GM20000 (cell line): ENCODE measurements at regions not wholly inside any gene's neighbourhood (a gene's known extent, or its start where the extent isn't known, plus 50 kb on each side); places are given as distances from the start of the nearest gene placed in this dataset.

ENCODE experiments used
- DNase-seq: peaks from one replicate; pipeline ENCODE4 v3.0.0; 2012; ENCODE audit warnings: low spot score
- CTCF ChIP-seq: IDR thresholded peaks from 2 replicates; pipeline ENCODE4 v1.5.1; 2012; ENCODE audit warnings: mild to moderate bottlenecking, control low read depth; ENCODE audit errors: extremely low read depth, missing control alignments

- TF ChIP-seq CTCF: no peak
- no peak for DNase-seq
Observed at GRCh38 chr7:81273601-81274397, 354.9 kb upstream of the SEMA3C start.

- TF ChIP-seq CTCF: no peak
- no peak for DNase-seq
Observed at GRCh38 chr7:81272176-81272575, 353.3 kb upstream of the SEMA3C start.

DNA sequence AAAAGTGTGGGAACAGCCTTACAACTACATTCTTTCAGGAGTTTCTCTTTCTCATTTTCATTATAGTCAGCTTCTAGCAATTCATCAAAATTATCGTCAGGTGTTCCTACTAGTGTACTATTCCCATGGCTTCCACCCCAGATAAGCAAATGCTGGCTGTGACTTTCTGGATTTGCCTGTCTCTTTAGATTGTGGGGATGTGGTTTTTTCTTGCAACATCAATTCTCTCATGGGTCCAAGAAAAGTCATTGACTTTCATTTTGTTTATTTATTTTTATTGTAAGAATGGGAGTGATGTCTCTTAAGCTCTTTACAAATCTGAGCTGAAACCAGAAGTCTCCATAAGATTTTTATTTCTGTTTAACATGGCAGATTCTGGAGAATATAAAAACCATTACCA, 349.7 kb upstream of the SEMA3C start:
- no peak for DNase-seq
- no peak for TF ChIP-seq CTCF

- no peak for DNase-seq
- TF ChIP-seq CTCF: no peak
Observed at GRCh38 chr7:81267508-81267907, 348.7 kb upstream of the SEMA3C start.

DNA sequence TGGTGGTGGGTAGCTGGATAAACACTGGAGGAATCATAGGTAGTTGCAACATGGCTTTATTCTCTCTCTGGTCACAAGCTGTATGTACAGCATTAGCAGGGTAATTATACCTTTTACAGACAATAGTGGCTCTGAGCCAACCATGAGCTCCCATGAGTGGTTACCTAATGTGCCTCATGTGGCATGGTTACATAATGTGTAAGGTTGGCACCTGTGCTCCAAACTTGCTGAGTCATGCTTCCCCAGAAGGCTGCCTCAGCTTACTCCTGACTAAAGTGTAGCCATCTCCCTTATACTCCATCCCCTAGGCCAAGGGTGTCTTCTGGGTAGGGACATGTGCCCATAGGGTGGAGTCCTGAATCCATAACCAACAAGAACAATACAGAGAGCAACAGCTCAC, 345.3 kb upstream of the SEMA3C start:
- no peak for TF ChIP-seq CTCF
- no peak for DNase-seq

DNA sequence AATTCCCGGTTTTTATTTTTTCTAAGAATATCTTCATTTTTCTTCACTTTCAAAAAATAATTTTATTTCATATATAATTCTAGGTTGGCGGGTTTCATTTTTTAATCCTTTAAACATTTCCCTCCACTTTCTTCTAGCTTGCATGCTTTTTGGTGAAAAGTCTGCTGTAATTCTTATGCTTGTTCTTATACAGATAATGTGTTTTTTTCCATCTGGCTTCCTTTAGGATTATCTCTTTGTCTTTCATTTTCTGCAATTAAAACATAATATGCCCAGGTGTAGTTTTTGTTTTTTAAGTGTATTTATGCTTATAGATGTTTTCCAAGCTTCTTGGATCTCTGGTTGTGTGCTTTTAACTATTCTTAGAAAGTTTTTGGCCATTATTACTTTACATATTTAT, 341.3 kb upstream of the SEMA3C start:
- no peak for DNase-seq
- TF ChIP-seq CTCF: no peak

DNA sequence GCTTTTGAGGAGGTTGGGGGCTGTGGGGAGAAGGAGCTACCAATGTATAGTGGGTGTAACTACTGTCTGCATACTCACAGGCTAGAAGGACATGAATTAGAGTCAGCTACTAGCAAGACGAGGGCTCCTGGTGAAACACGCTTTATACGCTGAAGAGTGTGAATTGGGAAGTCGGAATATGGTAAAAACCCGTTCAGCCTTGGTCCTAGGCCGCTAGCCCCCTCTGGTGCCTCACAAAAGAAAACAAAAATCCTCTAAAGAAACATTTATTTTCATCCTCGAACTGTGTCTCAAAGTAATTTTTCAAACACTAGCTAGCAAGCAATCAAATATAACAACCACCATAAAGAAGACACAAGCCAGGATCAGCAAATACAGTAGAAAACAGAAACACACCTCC, 338.1 kb upstream of the SEMA3C start:
- no peak for TF ChIP-seq CTCF
- no peak for DNase-seq
